ENCODE measurements at regions not wholly inside any gene's neighbourhood (a gene's known extent, or its start where the extent isn't known, plus 50 kb on each side); places are given as distances from the start of the nearest gene placed in this dataset.

- TF ChIP-seq CTCF (IDR thresholded peaks at IDR 0.05) = no peak
- TF ChIP-seq POLR2A (IDR thresholded peaks at IDR 0.05) = no peak
Observed at GRCh38 chr2:145649061-145649460, 1129.1 kb upstream of the ZEB2 start.

All from Peyer's patch (tissue), 4 donors.